ENCODE measurements at regions not wholly inside any gene's neighbourhood (a gene's known extent, or its start where the extent isn't known, plus 50 kb on each side); places are given as distances from the start of the nearest gene placed in this dataset.

DNA sequence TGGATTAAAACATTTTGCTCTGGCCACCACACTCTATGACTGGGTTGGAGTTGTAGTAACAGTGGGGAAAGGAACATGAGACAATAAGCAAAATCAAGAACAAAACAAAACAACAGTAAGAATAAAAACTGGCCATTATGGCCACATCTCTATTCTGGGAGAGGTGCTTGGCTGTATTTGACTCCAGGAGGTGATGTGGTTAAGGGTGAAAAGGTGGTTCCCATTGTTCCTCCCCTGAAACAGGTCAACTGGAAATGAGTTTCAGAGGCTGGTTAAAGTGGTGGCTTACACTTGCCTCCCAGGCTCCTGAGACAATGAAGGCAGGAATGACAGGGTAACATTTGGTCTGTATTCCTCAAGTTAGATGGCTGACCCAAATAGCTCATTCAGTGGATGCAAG lies 67.3 kb upstream of the FANCL start:
- TF ChIP-seq, protein P1, sequence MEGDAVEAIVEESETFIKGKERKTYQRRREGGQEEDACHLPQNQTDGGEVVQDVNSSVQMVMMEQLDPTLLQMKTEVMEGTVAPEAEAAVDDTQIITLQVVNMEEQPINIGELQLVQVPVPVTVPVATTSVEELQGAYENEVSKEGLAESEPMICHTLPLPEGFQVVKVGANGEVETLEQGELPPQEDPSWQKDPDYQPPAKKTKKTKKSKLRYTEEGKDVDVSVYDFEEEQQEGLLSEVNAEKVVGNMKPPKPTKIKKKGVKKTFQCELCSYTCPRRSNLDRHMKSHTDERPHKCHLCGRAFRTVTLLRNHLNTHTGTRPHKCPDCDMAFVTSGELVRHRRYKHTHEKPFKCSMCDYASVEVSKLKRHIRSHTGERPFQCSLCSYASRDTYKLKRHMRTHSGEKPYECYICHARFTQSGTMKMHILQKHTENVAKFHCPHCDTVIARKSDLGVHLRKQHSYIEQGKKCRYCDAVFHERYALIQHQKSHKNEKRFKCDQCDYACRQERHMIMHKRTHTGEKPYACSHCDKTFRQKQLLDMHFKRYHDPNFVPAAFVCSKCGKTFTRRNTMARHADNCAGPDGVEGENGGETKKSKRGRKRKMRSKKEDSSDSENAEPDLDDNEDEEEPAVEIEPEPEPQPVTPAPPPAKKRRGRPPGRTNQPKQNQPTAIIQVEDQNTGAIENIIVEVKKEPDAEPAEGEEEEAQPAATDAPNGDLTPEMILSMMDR (IDR thresholded peaks at IDR 0.05; ENCODE audit: insufficient read depth, low read length, poor library complexity, severe bottlenecking), result no peak
- TF ChIP-seq EZH2phosphoT487 (conservative IDR thresholded peaks at IDR 0.05; ENCODE audit: low read length), result no peak
